SU-DHL-6 (cell line): ENCODE measurements at regions not wholly inside any gene's neighbourhood (a gene's known extent, or its start where the extent isn't known, plus 50 kb on each side); places are given as distances from the start of the nearest gene placed in this dataset.
"Not testable (repeated sequence)": the region's sequence is repeated elsewhere in the genome, so short reads cannot be mapped to it uniquely, and the experiment has no call there.

Experiments used
- H2AFZ ChIP-seq: fragments of 200-600 bp; sonication (generic); 2 replicates; pipeline ENCODE4 v1.6.1; 2014; ENCODE audit warnings: low read depth, mild to moderate bottlenecking, moderate library complexity, mixed read lengths, antibody characterized with exemption, low read length; ENCODE audit not compliant: severe bottlenecking
- H3F3A ChIP-seq: fragments of 200-600 bp; shearing (Covaris generic); 2 replicates; pipeline ENCODE4 v1.6.0; 2016; ENCODE audit warnings: antibody characterized with exemption, mild to moderate bottlenecking; ENCODE audit not compliant: insufficient read depth
- H3K27ac ChIP-seq: fragments of 200-600 bp; sonication (generic); 2 replicates; pipeline ENCODE4 v1.5.1; 2016; ENCODE audit warnings: low read depth, mild to moderate bottlenecking, low read length, moderate library complexity, mixed read lengths
- H3K27me3 ChIP-seq: fragments of 200-600 bp; sonication (generic), shearing (Covaris generic); 2 replicates; pipeline ENCODE4 v1.6.0; 2014; ENCODE audit warnings: mild to moderate bottlenecking, low read length
- H3K36me3 ChIP-seq: fragments of 200-600 bp; sonication (generic); 2 replicates; pipeline ENCODE4 v1.6.1; 2014; ENCODE audit warnings: mild to moderate bottlenecking, low read length, mixed read lengths
- H3K4me2 ChIP-seq: fragments of 300-600, 200-600 bp; shearing (Covaris generic), sonication (generic); 2 replicates; pipeline ENCODE4 v1.6.0; 2014; ENCODE audit warnings: low read length, low read depth, mild to moderate bottlenecking; ENCODE audit not compliant: poor library complexity, severe bottlenecking
- H3K4me3 ChIP-seq: fragments of 200-600 bp; sonication (generic); 2 replicates; pipeline ENCODE4 v1.5.1; 2014; ENCODE audit warnings: antibody characterized with exemption, low read length, mild to moderate bottlenecking, mixed read lengths; ENCODE audit not compliant: insufficient read depth, poor library complexity, severe bottlenecking
- H3K79me2 ChIP-seq: fragments of 200-600 bp; sonication (generic); 2 replicates; pipeline ENCODE4 v1.6.1; 2014; ENCODE audit warnings: mild to moderate bottlenecking, low read length, moderate library complexity; ENCODE audit not compliant: insufficient read depth
- H3K9ac ChIP-seq: fragments of 200-600 bp; sonication (generic); 2 replicates; pipeline ENCODE4 v1.7.0; 2014; ENCODE audit warnings: mild to moderate bottlenecking, low read length
- H3K9me2 ChIP-seq: fragments of 200-600 bp; sonication (generic); replicated peaks from 2 replicates; pipeline ENCODE4 v1.6.1; 2014; ENCODE audit warnings: low read length; ENCODE audit not compliant: insufficient read depth
- H3K9me3 ChIP-seq: fragments of 200-600 bp; sonication (generic); 2 replicates; pipeline ENCODE4 v1.6.1; 2014; ENCODE audit warnings: low read length, mixed read lengths; ENCODE audit not compliant: insufficient read depth
- H4K20me1 ChIP-seq: fragments of 200-600 bp; sonication (generic); 2 replicates; pipeline ENCODE4 v1.6.1; 2014; ENCODE audit warnings: low read depth, mild to moderate bottlenecking, antibody characterized with exemption, low read length, moderate library complexity, mixed read lengths
- EZH2phosphoT487 ChIP-seq: fragments of 200-600 bp; sonication (generic), shearing (Covaris generic); conservative IDR thresholded peaks from 2 replicates; pipeline ENCODE4 v1.6.1; 2018; ENCODE audit warnings: mild to moderate bottlenecking, antibody characterized with exemption, low read length, moderate library complexity, mixed read lengths
- TF ChIP-seq, protein P1 (sequence below): fragments of 200-600 bp; sonication (generic); IDR thresholded peaks from one replicate; pipeline ENCODE4 v1.5.1; 2017; ENCODE audit warnings: antibody characterized with exemption, mild to moderate bottlenecking, low read length, moderate library complexity; ENCODE audit not compliant: insufficient read depth, poor library complexity, severe bottlenecking

DNA sequence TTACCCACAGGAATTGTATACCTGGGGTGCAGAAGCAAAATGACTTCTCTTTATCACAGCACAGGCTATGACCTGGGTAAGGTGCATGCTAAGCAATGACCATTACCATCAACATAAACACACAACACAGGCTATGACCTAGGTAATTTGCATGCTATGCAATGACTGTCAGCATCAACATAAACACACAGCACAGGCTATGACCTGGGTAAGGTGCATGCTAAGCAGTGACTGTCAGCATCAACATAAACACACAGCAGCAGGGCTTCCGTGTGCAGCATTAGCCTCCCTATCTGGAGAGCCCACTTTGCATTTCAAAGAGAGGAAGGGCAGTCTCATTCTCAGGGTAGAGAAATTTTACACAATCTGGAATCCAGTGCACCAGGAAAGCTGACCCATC lies 583.0 kb downstream of the TMEM121 start:
- TF ChIP-seq, protein P1, sequence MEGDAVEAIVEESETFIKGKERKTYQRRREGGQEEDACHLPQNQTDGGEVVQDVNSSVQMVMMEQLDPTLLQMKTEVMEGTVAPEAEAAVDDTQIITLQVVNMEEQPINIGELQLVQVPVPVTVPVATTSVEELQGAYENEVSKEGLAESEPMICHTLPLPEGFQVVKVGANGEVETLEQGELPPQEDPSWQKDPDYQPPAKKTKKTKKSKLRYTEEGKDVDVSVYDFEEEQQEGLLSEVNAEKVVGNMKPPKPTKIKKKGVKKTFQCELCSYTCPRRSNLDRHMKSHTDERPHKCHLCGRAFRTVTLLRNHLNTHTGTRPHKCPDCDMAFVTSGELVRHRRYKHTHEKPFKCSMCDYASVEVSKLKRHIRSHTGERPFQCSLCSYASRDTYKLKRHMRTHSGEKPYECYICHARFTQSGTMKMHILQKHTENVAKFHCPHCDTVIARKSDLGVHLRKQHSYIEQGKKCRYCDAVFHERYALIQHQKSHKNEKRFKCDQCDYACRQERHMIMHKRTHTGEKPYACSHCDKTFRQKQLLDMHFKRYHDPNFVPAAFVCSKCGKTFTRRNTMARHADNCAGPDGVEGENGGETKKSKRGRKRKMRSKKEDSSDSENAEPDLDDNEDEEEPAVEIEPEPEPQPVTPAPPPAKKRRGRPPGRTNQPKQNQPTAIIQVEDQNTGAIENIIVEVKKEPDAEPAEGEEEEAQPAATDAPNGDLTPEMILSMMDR, result no peak
- TF ChIP-seq EZH2phosphoT487, result no peak
- Histone ChIP-seq H3K36me3 (no peaks in the 10 kb centered on the region), H3F3A (no peaks in the 10 kb centered on the region), H3K9ac (no peak overlapping the region), H3K27ac (no peak overlapping the region), H3K4me3 (no peak overlapping the region), H3K9me3 (no peaks in the 10 kb centered on the region), H3K9me2 (no peaks in the 10 kb centered on the region), H3K79me2 (no peaks in the 10 kb centered on the region), H2AFZ (no peak overlapping the region), H4K20me1 (no peaks in the 10 kb centered on the region), H3K4me2 (no peak overlapping the region), H3K27me3 (no peaks in the 10 kb centered on the region)

DNA sequence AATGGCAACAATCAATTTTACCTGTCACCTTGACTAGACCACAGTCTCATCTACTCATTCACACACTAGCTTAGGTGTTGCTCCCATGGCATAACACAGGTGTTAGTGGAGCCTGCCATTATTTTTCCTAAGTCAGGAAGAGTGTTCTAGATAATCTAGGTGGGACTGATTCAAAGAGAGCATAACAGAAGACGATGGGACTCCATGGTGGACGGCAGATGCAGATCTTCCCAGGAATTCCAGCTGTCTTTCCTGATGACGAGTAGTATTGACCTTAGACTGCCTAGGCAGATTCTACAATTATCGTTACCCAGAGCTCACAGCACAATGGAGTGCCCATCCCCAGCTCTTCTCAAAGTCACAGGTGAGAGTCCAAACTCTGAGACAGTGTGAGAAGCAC lies 589.0 kb downstream of the TMEM121 start:
- no peak for TF ChIP-seq EZH2phosphoT487
- TF ChIP-seq, protein P1, result no peak
- no peaks in the 10 kb centered on the region for H3K9me3 ChIP-seq
- no peaks in the 10 kb centered on the region for H3K36me3 ChIP-seq
- no peaks in the 10 kb centered on the region for H4K20me1 ChIP-seq
- no peak overlapping the region for H3K4me2 ChIP-seq
- H2AFZ ChIP-seq, result no peak overlapping the region
- no peak overlapping the region for H3K4me3 ChIP-seq
- H3F3A ChIP-seq, result no peaks in the 10 kb centered on the region
- H3K9me2 ChIP-seq, result no peaks in the 10 kb centered on the region
- H3K79me2 ChIP-seq, result no peaks in the 10 kb centered on the region
- no peak overlapping the region for H3K9ac ChIP-seq
- H3K27ac ChIP-seq, result no peak overlapping the region
- H3K27me3 ChIP-seq, result no peaks in the 10 kb centered on the region

DNA sequence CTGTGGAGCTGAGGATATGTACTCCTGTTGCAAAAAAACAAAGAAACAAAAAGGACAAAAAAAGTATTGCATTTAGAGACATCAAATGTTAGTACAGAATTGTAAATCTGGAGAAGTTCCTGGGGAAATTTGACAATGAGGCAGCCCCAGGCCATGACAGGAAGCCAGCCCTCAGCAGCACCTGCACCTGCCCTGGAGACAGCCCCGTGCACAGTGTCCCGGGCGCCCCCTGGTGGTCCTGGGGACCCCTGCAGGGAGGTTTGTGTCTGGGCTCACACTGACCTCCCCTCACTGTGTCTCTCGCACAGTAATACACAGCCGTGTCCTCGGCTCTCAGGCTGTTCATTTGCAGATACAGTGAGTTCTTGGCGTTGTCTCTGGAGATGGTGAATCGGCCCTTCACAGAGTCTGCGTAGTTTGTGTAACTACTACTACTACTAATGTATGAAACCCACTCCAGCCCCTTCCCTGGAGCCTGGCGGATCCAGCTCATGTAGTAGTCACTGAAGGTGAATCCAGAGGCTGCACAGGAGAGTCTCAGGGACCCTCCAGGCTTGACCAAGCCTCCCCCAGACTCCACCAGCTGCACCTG lies 590.1 kb downstream of the TMEM121 start:
- H3K79me2 ChIP-seq, H3F3A ChIP-seq, H3K4me3 ChIP-seq, H3K27me3 ChIP-seq, H3K9me2 ChIP-seq, H3K27ac ChIP-seq, H3K9ac ChIP-seq, H3K36me3 ChIP-seq, H4K20me1 ChIP-seq, H2AFZ ChIP-seq, H3K9me3 ChIP-seq, H3K4me2 ChIP-seq: not testable (repeated sequence)

DNA sequence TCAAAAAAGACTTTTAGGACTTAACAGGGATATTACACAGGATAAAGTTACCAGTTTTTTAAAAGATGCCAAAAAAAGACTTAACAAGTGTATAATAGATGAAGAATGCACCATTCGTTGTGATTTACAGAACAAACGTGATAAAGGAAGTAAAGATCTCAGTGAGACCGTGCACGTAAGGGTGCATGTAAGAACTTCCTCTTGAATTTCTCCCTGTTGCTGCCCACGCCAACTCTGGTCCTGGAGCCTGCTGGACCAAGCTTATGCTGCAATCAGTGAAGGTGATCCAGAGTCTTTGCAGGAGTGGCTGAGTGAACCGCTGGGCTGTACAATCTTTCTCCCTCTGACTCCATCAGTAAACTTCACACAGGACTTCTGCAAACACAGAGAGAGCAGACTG lies 593.7 kb downstream of the TMEM121 start:
- H3K36me3 ChIP-seq, result no peaks in the 10 kb centered on the region
- no peak overlapping the region for H3K4me2 ChIP-seq
- no peaks in the 10 kb centered on the region for H3F3A ChIP-seq
- no peak overlapping the region for H3K4me3 ChIP-seq
- H3K9me2 ChIP-seq, result no peaks in the 10 kb centered on the region
- H3K27ac ChIP-seq, result no peak overlapping the region
- no peak overlapping the region for H2AFZ ChIP-seq
- no peak for TF ChIP-seq EZH2phosphoT487
- TF ChIP-seq, protein P1, result no peak
- H4K20me1 ChIP-seq, result no peaks in the 10 kb centered on the region
- H3K79me2 ChIP-seq, result no peaks in the 10 kb centered on the region
- no peaks in the 10 kb centered on the region for H3K9me3 ChIP-seq
- H3K9ac ChIP-seq, result no peak overlapping the region
- H3K27me3 ChIP-seq, result no peaks in the 10 kb centered on the region
